ENCODE measurements at regions not wholly inside any gene's neighbourhood (a gene's known extent, or its start where the extent isn't known, plus 50 kb on each side); places are given as distances from the start of the nearest gene placed in this dataset.

- Histone ChIP-seq H3K4me1 (ENCODE audit: control insufficient read depth in 2 of 3, insufficient read depth in 2 of 3, low read depth in 1 of 3, low read length in 3 of 3) (no peaks in the 10 kb centered on the region), H3K27ac (ENCODE audit: low read depth in 2 of 2, low read length in 2 of 2) (no peak overlapping the region), H3K4me3 (ENCODE audit: low read length in 3 of 3) (no peak overlapping the region), H3K27me3 (ENCODE audit: control insufficient read depth, insufficient read depth, low read length) (no peaks in the 10 kb centered on the region), H3K9me3 (ENCODE audit: control insufficient read depth in 2 of 3, insufficient read depth in 1 of 3, low read length in 3 of 3) (peaks cover 0 to 11% (median 0%) of the 10 kb centered on the region in 3 donors), H3K36me3 (ENCODE audit: control insufficient read depth in 2 of 3, insufficient read depth in 3 of 3, low read length in 3 of 3) (no peaks in the 10 kb centered on the region), H3K9ac (ENCODE audit: low read length in 3 of 3) (no peak overlapping the region)
- intact Hi-C loops (cut with DNase I), result no loop called here
- no peak for FAIRE-seq
- DNase-seq, result no peak
- TF ChIP-seq, protein P1, sequence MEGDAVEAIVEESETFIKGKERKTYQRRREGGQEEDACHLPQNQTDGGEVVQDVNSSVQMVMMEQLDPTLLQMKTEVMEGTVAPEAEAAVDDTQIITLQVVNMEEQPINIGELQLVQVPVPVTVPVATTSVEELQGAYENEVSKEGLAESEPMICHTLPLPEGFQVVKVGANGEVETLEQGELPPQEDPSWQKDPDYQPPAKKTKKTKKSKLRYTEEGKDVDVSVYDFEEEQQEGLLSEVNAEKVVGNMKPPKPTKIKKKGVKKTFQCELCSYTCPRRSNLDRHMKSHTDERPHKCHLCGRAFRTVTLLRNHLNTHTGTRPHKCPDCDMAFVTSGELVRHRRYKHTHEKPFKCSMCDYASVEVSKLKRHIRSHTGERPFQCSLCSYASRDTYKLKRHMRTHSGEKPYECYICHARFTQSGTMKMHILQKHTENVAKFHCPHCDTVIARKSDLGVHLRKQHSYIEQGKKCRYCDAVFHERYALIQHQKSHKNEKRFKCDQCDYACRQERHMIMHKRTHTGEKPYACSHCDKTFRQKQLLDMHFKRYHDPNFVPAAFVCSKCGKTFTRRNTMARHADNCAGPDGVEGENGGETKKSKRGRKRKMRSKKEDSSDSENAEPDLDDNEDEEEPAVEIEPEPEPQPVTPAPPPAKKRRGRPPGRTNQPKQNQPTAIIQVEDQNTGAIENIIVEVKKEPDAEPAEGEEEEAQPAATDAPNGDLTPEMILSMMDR (IDR thresholded peaks at IDR 0.05; ENCODE audit: borderline replicate concordance, extremely low read depth, insufficient read depth), result no peak
Measured at GRCh38 chr16:87134628-87134995, 182.6 kb downstream of the C16orf95 start.

DNA sequence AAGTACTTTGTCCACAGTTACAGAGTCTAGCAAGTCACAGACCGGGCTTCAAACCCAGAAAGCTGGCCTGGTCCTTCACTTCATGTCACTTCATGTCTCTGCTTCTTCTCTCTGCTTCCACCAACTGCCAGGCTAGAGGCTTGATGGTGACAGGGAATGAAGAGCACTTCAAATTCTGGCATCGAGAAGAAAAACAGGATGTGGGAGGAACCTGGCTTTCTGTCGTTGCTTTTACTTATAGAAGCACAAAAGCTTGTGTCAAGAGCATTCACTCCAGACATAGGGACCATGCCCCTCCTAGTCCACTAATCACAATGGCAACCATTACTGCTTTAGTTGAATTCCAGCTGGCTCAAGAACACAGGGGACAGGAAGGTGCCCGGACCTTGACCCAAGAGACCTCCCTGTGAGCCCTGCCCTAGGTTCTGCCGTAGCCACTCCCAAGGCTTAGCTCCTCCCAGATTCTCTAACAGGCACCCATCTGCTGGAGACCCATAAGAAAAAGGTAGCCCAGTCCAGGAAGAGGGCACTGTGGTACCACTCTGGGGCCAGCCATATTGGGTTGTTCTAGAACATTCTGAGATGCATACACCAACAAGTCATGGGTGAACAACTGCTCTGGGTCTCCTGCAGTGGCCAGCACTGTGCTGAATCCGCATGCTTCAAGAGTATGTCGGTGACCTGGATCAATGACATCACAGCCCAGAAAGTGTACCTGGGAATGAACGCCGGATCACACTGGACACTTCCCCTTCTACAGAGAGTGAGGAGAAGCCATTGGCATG, 181.8 kb downstream of the C16orf95 start:
- Histone ChIP-seq H3K4me3 (ENCODE audit: low read length in 3 of 3) (no peak overlapping the region), H3K27me3 (ENCODE audit: control insufficient read depth, insufficient read depth, low read length) (no peaks in the 10 kb centered on the region), H3K36me3 (ENCODE audit: control insufficient read depth in 2 of 3, insufficient read depth in 3 of 3, low read length in 3 of 3) (no peaks in the 10 kb centered on the region), H3K27ac (ENCODE audit: low read depth in 2 of 2, low read length in 2 of 2) (no peak overlapping the region), H3K4me1 (ENCODE audit: control insufficient read depth in 2 of 3, insufficient read depth in 2 of 3, low read depth in 1 of 3, low read length in 3 of 3) (no peaks in the 10 kb centered on the region), H3K9ac (ENCODE audit: low read length in 3 of 3) (no peak overlapping the region), H3K9me3 (ENCODE audit: control insufficient read depth in 2 of 3, insufficient read depth in 1 of 3, low read length in 3 of 3) (peaks cover 0 to 11% (median 0%) of the 10 kb centered on the region in 3 donors)
- FAIRE-seq (no peak), DNase-seq (peak in 1 of 5 donors; percentile 56)
- intact Hi-C loops (cut with DNase I), result no loop called here
- TF ChIP-seq, protein P1 (IDR thresholded peaks at IDR 0.05; ENCODE audit: borderline replicate concordance, extremely low read depth, insufficient read depth), result no peak

DNA sequence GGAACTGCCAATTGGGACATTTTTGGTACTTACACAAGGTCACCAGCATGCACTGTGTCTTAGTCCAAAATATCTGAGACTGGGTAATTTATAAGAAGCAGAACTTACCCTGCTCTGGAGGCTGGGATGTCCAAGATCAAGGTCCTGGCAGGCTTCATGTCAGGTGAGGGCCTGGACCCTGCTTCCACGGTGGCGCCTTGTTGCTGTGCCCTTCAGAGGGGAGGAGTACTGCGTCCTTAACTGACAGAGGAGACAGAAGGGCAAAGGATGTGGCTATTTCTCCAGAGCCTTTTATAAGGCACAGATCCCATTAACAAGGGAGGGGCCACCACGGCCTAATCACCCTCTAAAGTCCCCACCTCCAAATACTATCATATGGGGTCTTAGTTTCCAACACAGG, 178.9 kb downstream of the C16orf95 start:
- Histone ChIP-seq H3K36me3 (ENCODE audit: control insufficient read depth in 2 of 3, insufficient read depth in 3 of 3, low read length in 3 of 3) (no peaks in the 10 kb centered on the region), H3K27me3 (ENCODE audit: control insufficient read depth, insufficient read depth, low read length) (no peaks in the 10 kb centered on the region), H3K27ac (ENCODE audit: low read depth in 2 of 2, low read length in 2 of 2) (no peak overlapping the region), H3K9ac (ENCODE audit: low read length in 3 of 3) (no peak overlapping the region), H3K4me3 (ENCODE audit: low read length in 3 of 3) (no peak overlapping the region), H3K9me3 (ENCODE audit: control insufficient read depth in 2 of 3, insufficient read depth in 1 of 3, low read length in 3 of 3) (peaks cover 0 to 3% (median 0%) of the 10 kb centered on the region in 3 donors), H3K4me1 (ENCODE audit: control insufficient read depth in 2 of 3, insufficient read depth in 2 of 3, low read depth in 1 of 3, low read length in 3 of 3) (no peaks in the 10 kb centered on the region)
- FAIRE-seq (no peak), DNase-seq (no peak)
- intact Hi-C loops (cut with DNase I), result no loop called here
- TF ChIP-seq, protein P1 (IDR thresholded peaks at IDR 0.05; ENCODE audit: borderline replicate concordance, extremely low read depth, insufficient read depth), result no peak

Data from kidney (tissue), 13 donors.